Smooth muscle cell (in vitro differentiated cells): ENCODE measurements at regions not wholly inside any gene's neighbourhood (a gene's known extent, or its start where the extent isn't known, plus 50 kb on each side); places are given as distances from the start of the nearest gene placed in this dataset.

Experiments used
- DNase-seq: peaks from one replicate; lab custom pipeline; 2025; ENCODE audit not compliant: unreplicated experiment; lab: John Stamatoyannopoulos, UW
- H2AFZ ChIP-seq: fragments of 200-600 bp; sonication (generic); 2 replicates; pipeline ENCODE4 v1.6.0; 2016; ENCODE audit warnings: antibody characterized with exemption, low read depth, mild to moderate bottlenecking
- H3F3A ChIP-seq: fragments of 200-600 bp; sonication (generic); 2 replicates; pipeline ENCODE4 v1.6.0; 2017; ENCODE audit warnings: antibody characterized with exemption, low read depth
- H3K27ac ChIP-seq: fragments of 200-600 bp; sonication (generic); 2 replicates; pipeline ENCODE4 v1.5.1; 2016; ENCODE audit warnings: low read depth, mild to moderate bottlenecking
- H3K27me3 ChIP-seq: fragments of 200-600 bp; sonication (generic); 2 replicates; pipeline ENCODE4 v1.6.1; 2016; ENCODE audit warnings: low read depth, mild to moderate bottlenecking
- H3K36me3 ChIP-seq: fragments of 200-600 bp; sonication (generic); 2 replicates; pipeline ENCODE4 v1.5.1; 2016; ENCODE audit warnings: low read depth
- H3K4me1 ChIP-seq: fragments of 200-600 bp; sonication (generic); 2 replicates; pipeline ENCODE4 v1.5.1; 2016; ENCODE audit warnings: low read depth
- H3K4me2 ChIP-seq: fragments of 200-600 bp; sonication (generic); 2 replicates; pipeline ENCODE4 v1.6.0; 2016; ENCODE audit warnings: mild to moderate bottlenecking
- H3K4me3 ChIP-seq: fragments of 200-600 bp; sonication (generic); 2 replicates; pipeline ENCODE4 v1.5.1; 2016; ENCODE audit warnings: mild to moderate bottlenecking
- H3K79me2 ChIP-seq: fragments of 200-600 bp; sonication (generic); 2 replicates; pipeline ENCODE4 v1.6.0; 2016; ENCODE audit warnings: low read depth, mild to moderate bottlenecking
- H3K9ac ChIP-seq: fragments of 200-600 bp; sonication (generic); 2 replicates; pipeline ENCODE4 v1.6.0; 2016; ENCODE audit warnings: low read depth
- H3K9me3 ChIP-seq: fragments of 200-600 bp; sonication (generic); replicated peaks from 2 replicates; pipeline ENCODE4 v1.5.1; 2016; ENCODE audit warnings: low read depth
- H4K20me1 ChIP-seq: fragments of 200-600 bp; sonication (generic); 2 replicates; pipeline ENCODE4 v1.6.0; 2016; ENCODE audit warnings: low read depth
- CTCF ChIP-seq: fragments of 200-600 bp; sonication (generic); IDR thresholded peaks from 2 replicates; pipeline ENCODE4 v1.5.1; 2017; ENCODE audit warnings: borderline replicate concordance, mild to moderate bottlenecking, antibody characterized with exemption; ENCODE audit not compliant: insufficient read depth, poor library complexity, severe bottlenecking
- WGBS: methylation state at CpG from one replicate; pipeline ENCODE4 v1.1.7; 2016; ENCODE audit warnings: low lambda C conversion rate; 5-methylcytosine and 5-hydroxymethylcytosine counted together

GRCh38 chr9:25029743-25030142 lies 484.0 kb upstream of the IZUMO3 start:
- Histone ChIP-seq H3K4me2 (no peak overlapping the region), H3K4me3 (no peak overlapping the region), H3K9me3 (no peaks in the 10 kb centered on the region), H3K79me2 (no peaks in the 10 kb centered on the region), H4K20me1 (no peaks in the 10 kb centered on the region), H3K27ac (no peak overlapping the region), H3K27me3 (no peaks in the 10 kb centered on the region), H2AFZ (no peak overlapping the region), H3K4me1 (no peaks in the 10 kb centered on the region), H3F3A (no peaks in the 10 kb centered on the region), H3K36me3 (no peaks in the 10 kb centered on the region), H3K9ac (no peak overlapping the region)
- 71% methylated on average over 2 of the region's 2 CpGs for WGBS
- DNase-seq, result no peak
- TF ChIP-seq CTCF, result no peak

GRCh38 chr9:25025686-25026085 lies 480.0 kb upstream of the IZUMO3 start:
- Histone ChIP-seq H3K4me3 (no peak overlapping the region), H3K36me3 (no peaks in the 10 kb centered on the region), H3K9ac (no peak overlapping the region), H3F3A (no peaks in the 10 kb centered on the region), H3K79me2 (no peaks in the 10 kb centered on the region), H3K9me3 (no peaks in the 10 kb centered on the region), H3K4me1 (no peaks in the 10 kb centered on the region), H4K20me1 (no peaks in the 10 kb centered on the region), H3K4me2 (no peak overlapping the region), H3K27ac (no peak overlapping the region), H2AFZ (no peak overlapping the region), H3K27me3 (no peaks in the 10 kb centered on the region)
- no peak for DNase-seq
- WGBS, result 87% methylated on average over 9 of the region's 9 CpGs
- no peak for TF ChIP-seq CTCF

- no peak overlapping the region for H3K27ac ChIP-seq
- no peaks in the 10 kb centered on the region for H3K27me3 ChIP-seq
- no peak overlapping the region for H3K9ac ChIP-seq
- no peaks in the 10 kb centered on the region for H3K79me2 ChIP-seq
- H3K4me1 ChIP-seq, result no peaks in the 10 kb centered on the region
- WGBS, result 93% methylated on average over 5 of the region's 5 CpGs
- no peak overlapping the region for H3K4me3 ChIP-seq
- H2AFZ ChIP-seq, result no peak overlapping the region
- no peaks in the 10 kb centered on the region for H4K20me1 ChIP-seq
- H3K36me3 ChIP-seq, result no peaks in the 10 kb centered on the region
- TF ChIP-seq CTCF, result no peak
- H3F3A ChIP-seq, result no peaks in the 10 kb centered on the region
- no peak for DNase-seq
- H3K9me3 ChIP-seq, result no peaks in the 10 kb centered on the region
- no peak overlapping the region for H3K4me2 ChIP-seq
Measured at GRCh38 chr9:25025156-25025555, 479.5 kb upstream of the IZUMO3 start.

- no peaks in the 10 kb centered on the region for H3K9me3 ChIP-seq
- DNase-seq, result no peak
Measured at GRCh38 chr9:25017779-25018178, 472.1 kb upstream of the IZUMO3 start.

More at GRCh38 chr9:25017779-25018178, 472.1 kb upstream of the IZUMO3 start:
- Histone ChIP-seq H3F3A (no peaks in the 10 kb centered on the region), H3K4me2 (no peak overlapping the region), H2AFZ (no peak overlapping the region), H3K79me2 (no peaks in the 10 kb centered on the region), H3K27ac (no peak overlapping the region), H3K9ac (no peak overlapping the region), H3K4me1 (no peaks in the 10 kb centered on the region), H3K27me3 (no peaks in the 10 kb centered on the region), H4K20me1 (no peaks in the 10 kb centered on the region), H3K36me3 (no peaks in the 10 kb centered on the region), H3K4me3 (no peak overlapping the region)
- no peak for TF ChIP-seq CTCF
- WGBS, result 94% methylated on average over 1 of the region's 1 CpG
